Endothelial cell of umbilical vein (primary cell): ENCODE measurements at regions not wholly inside any gene's neighbourhood (a gene's known extent, or its start where the extent isn't known, plus 50 kb on each side); places are given as distances from the start of the nearest gene placed in this dataset.

Experiments
- BruUV-seq: library from RNA; stranded (reverse); fragments of 400-500 nt; replicated peaks from 2 replicates; lab custom pipeline; 2021; lab: Mats Ljungman, UMichigan
- CTCF ChIA-PET: fragments of 300-600, 350-600 bp; sonication (Branson Sonifier 250); formaldehyde crosslinking; loops from one replicate; lab custom pipeline; 2021; ENCODE audit warnings: antibody characterized with exemption, inconsistent platforms; lab: Charles Lee
- POLR2A ChIA-PET: fragments of 300-600, 350-600 bp; sonication (Branson Sonifier 250); formaldehyde crosslinking; loops from one replicate; lab custom pipeline; 2021; ENCODE audit warnings: antibody characterized with exemption, inconsistent platforms; lab: Charles Lee
- DNase-seq: peaks from one replicate; pipeline ENCODE4 v3.0.0-alpha.2; 2011; ENCODE audit warnings: low read depth, low spot score
- FAIRE-seq: peaks from 2 replicates; lab custom pipeline; 2011; peaks lifted over from hg19 to GRCh38; lab: Jason Lieb, UNC
- H2AFZ ChIP-seq: 2 replicates; pipeline ENCODE4 v1.6.0; 2012; ENCODE audit warnings: low read depth, low read length, control low read depth, inconsistent platforms
- H3K27ac ChIP-seq: 2 replicates; pipeline ENCODE4 v1.5.1; 2011; ENCODE audit warnings: low read depth, mild to moderate bottlenecking, control low read depth, low read length, moderate library complexity; ENCODE audit not compliant: insufficient read depth
- H3K27me3 ChIP-seq, 2 experiments: 2 replicates each; pipeline versions ENCODE4 v1.6.0 to v1.6.1; 2011; ENCODE audit warnings: low read length in 2 of 2, mixed read lengths in 1 of 2; ENCODE audit not compliant: control insufficient read depth in 2 of 2, insufficient read depth in 2 of 2
- H3K36me3 ChIP-seq, 2 experiments: 2 replicates in 1 of 2; 3 replicates in 1 of 2; pipeline ENCODE4 v1.5.1; 2011; ENCODE audit warnings: low read length in 2 of 2, mild to moderate bottlenecking in 1 of 2, moderate library complexity in 1 of 2; ENCODE audit not compliant: control insufficient read depth in 2 of 2, insufficient read depth in 2 of 2; ENCODE audit errors: extremely low read depth in 1 of 2
- H3K4me1 ChIP-seq: 3 replicates; pipeline ENCODE4 v1.5.1; 2011; ENCODE audit warnings: mild to moderate bottlenecking, low read length; ENCODE audit not compliant: control insufficient read depth, insufficient read depth; ENCODE audit errors: extremely low read depth
- H3K4me2 ChIP-seq: 2 replicates; pipeline ENCODE4 v1.6.1; 2011; ENCODE audit warnings: low read length, control low read depth, mixed read lengths; ENCODE audit not compliant: insufficient read depth
- H3K4me3 ChIP-seq, 3 experiments: fragments of 200-600 bp in 1 of 3; sonication (generic), shearing (Covaris generic) in 1 of 3; replicated peaks in 1 of 3; 2 replicates each; pipeline ENCODE4 v1.5.1; 2011 to 2016; ENCODE audit warnings: control low read depth in 3 of 3, low read length in 3 of 3, mild to moderate bottlenecking in 2 of 3, inconsistent platforms in 1 of 3, low read depth in 1 of 3, moderate library complexity in 1 of 3; ENCODE audit not compliant: insufficient read depth in 1 of 3
- H3K79me2 ChIP-seq: 2 replicates; pipeline ENCODE4 v1.6.0; 2012; ENCODE audit warnings: low read length, inconsistent platforms; ENCODE audit not compliant: control insufficient read depth, insufficient read depth
- H3K9ac ChIP-seq: replicated peaks from 2 replicates; pipeline ENCODE3; 2011; ENCODE audit warnings: low read length, control low read depth; ENCODE audit not compliant: insufficient read depth; ENCODE audit errors: extremely low read depth
- H3K9me1 ChIP-seq: replicated peaks from 3 replicates; pipeline ENCODE4 v1.6.0; 2011; ENCODE audit warnings: mild to moderate bottlenecking, low read length; ENCODE audit not compliant: control insufficient read depth, insufficient read depth; ENCODE audit errors: extremely low read depth
- H3K9me3 ChIP-seq: replicated peaks from 2 replicates; pipeline ENCODE4 v1.5.1; 2012; ENCODE audit warnings: low read length, inconsistent platforms; ENCODE audit not compliant: control insufficient read depth, insufficient read depth
- H4K20me1 ChIP-seq: replicated peaks from 2 replicates; pipeline ENCODE3; 2011; ENCODE audit warnings: mild to moderate bottlenecking, low read length; ENCODE audit not compliant: control insufficient read depth, insufficient read depth; ENCODE audit errors: extremely low read depth
- EZH2 ChIP-seq: IDR thresholded peaks from 2 replicates; pipeline ENCODE4 v1.6.1; 2012; ENCODE audit warnings: borderline replicate concordance, low read depth, mild to moderate bottlenecking, moderate library complexity, low read length, inconsistent platforms; ENCODE audit not compliant: severe bottlenecking
- FOS ChIP-seq: IDR thresholded peaks from 2 replicates; pipeline ENCODE4 v1.6.1; 2011; ENCODE audit warnings: mild to moderate bottlenecking, low read length, moderate library complexity, borderline replicate concordance; ENCODE audit not compliant: insufficient read depth
- GATA2 ChIP-seq: IDR thresholded peaks from 2 replicates; pipeline ENCODE4 v1.7.0; 2011; ENCODE audit warnings: low read depth, mild to moderate bottlenecking, moderate library complexity, mixed read lengths, low read length; ENCODE audit not compliant: insufficient read length, insufficient read depth
- JUN ChIP-seq: IDR thresholded peaks from 2 replicates; pipeline ENCODE4 v1.6.1; 2011; ENCODE audit warnings: borderline replicate concordance, low read depth; ENCODE audit not compliant: insufficient read length, insufficient read depth
- MYC ChIP-seq: IDR thresholded peaks from one replicate; pipeline ENCODE4 v1.6.1; 2011; ENCODE audit warnings: mild to moderate bottlenecking, low read depth, low read length
- POLR2A ChIP-seq: IDR thresholded peaks from 2 replicates; pipeline ENCODE4 v1.6.1; 2012; ENCODE audit warnings: low read depth, mild to moderate bottlenecking, control low read depth, low read length
- POLR2AphosphoS5 ChIP-seq: IDR thresholded peaks from 2 replicates; pipeline ENCODE4 v1.6.1; 2012; ENCODE audit warnings: low read depth, mild to moderate bottlenecking, control low read depth, low read length, moderate library complexity; ENCODE audit not compliant: insufficient read depth
- dilution Hi-C: fragments of 300-500 bp; cut with MboI; formaldehyde crosslinking; loops from one replicate; pipeline ENCODE4 v1.15.0; 2019; ENCODE audit warnings: low sequenced_read_pairs; ENCODE audit not compliant: extremely low pct_ligation_motif_present
- intact Hi-C: fragments of 100-400 bp; cut with micrococcal nuclease; formaldehyde crosslinking; loops from one replicate; pipeline ENCODE4 v1.10.0; 2022
- TF ChIP-seq, protein P1 (sequence below): IDR thresholded peaks from 2 replicates; pipeline ENCODE4 v1.6.1; 2011; ENCODE audit not compliant: insufficient read depth, insufficient read length
- TF ChIP-seq, protein P2 (sequence below), 2 donors: IDR thresholded peaks; 1 replicate in 1 of 2; 2 replicates in 1 of 2; pipeline ENCODE4 v1.5.1; 2011; ENCODE audit warnings: low read length in 2 of 2, mild to moderate bottlenecking in 2 of 2, moderate library complexity in 2 of 2, control low read depth in 1 of 2, inconsistent platforms in 1 of 2, low read depth in 1 of 2; ENCODE audit not compliant: insufficient read depth in 1 of 2; ENCODE audit errors: extremely low read depth in 1 of 2

DNA sequence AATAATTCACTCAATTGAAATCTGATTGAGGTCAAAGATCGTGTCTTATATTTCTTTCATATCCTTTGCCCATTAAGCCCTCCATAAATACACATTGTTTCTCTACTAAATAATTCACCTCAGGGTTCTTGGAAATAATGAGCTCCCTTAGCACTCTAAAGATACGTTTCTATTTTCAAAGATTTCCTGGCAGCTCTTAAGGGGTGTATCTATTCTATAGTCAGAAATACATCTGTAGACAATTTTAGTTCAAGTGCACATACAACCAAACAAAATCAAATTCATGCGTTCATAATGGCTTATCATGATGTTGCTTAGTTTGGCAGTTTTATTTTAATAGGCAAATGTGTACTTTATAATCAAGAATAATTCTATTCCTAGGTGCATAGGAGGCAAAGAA is 361.1 kb upstream of the DDHD1 start:
- Histone ChIP-seq H3K4me2 (no peak overlapping the region), H4K20me1 (no peaks in the 10 kb centered on the region), H3K9ac (no peak overlapping the region), H3K36me3 (no peaks in the 10 kb centered on the region), H3K27me3 (peaks cover 0 to 6% of the 10 kb centered on the region in 2 experiments), H2AFZ (no peak overlapping the region), H3K27ac (no peak overlapping the region), H3K9me1 (no peaks in the 10 kb centered on the region), H3K4me1 (no peaks in the 10 kb centered on the region), H3K9me3 (no peaks in the 10 kb centered on the region), H3K79me2 (no peaks in the 10 kb centered on the region), H3K4me3 (no peak overlapping the region)
- DNase-seq, result no peak
- dilution Hi-C loops (no loop called here), intact Hi-C loops (no loop called here)
- TF ChIP-seq EZH2, result no peak
- no peak for TF ChIP-seq MYC
- no peak for TF ChIP-seq POLR2A
- no peak for TF ChIP-seq JUN
- no peak for TF ChIP-seq GATA2
- no peak for TF ChIP-seq FOS
- TF ChIP-seq, protein P1, sequence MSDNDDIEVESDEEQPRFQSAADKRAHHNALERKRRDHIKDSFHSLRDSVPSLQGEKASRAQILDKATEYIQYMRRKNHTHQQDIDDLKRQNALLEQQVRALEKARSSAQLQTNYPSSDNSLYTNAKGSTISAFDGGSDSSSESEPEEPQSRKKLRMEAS, result no peak
- no peak for TF ChIP-seq POLR2AphosphoS5
- TF ChIP-seq, protein P2, sequence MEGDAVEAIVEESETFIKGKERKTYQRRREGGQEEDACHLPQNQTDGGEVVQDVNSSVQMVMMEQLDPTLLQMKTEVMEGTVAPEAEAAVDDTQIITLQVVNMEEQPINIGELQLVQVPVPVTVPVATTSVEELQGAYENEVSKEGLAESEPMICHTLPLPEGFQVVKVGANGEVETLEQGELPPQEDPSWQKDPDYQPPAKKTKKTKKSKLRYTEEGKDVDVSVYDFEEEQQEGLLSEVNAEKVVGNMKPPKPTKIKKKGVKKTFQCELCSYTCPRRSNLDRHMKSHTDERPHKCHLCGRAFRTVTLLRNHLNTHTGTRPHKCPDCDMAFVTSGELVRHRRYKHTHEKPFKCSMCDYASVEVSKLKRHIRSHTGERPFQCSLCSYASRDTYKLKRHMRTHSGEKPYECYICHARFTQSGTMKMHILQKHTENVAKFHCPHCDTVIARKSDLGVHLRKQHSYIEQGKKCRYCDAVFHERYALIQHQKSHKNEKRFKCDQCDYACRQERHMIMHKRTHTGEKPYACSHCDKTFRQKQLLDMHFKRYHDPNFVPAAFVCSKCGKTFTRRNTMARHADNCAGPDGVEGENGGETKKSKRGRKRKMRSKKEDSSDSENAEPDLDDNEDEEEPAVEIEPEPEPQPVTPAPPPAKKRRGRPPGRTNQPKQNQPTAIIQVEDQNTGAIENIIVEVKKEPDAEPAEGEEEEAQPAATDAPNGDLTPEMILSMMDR (IDR thresholded peaks at IDR 0.05; ENCODE audit: extremely low read depth in 1 of 2, insufficient read depth in 1 of 2, low read depth in 1 of 2, low read length in 2 of 2), result no peak
- no peak for FAIRE-seq
- no TSS peak for BruUV-seq
- CTCF ChIA-PET, result no interaction called here
- POLR2A ChIA-PET, result no interaction called here
